ENCODE measurements at regions not wholly inside any gene's neighbourhood (a gene's known extent, or its start where the extent isn't known, plus 50 kb on each side); places are given as distances from the start of the nearest gene placed in this dataset.

DNA sequence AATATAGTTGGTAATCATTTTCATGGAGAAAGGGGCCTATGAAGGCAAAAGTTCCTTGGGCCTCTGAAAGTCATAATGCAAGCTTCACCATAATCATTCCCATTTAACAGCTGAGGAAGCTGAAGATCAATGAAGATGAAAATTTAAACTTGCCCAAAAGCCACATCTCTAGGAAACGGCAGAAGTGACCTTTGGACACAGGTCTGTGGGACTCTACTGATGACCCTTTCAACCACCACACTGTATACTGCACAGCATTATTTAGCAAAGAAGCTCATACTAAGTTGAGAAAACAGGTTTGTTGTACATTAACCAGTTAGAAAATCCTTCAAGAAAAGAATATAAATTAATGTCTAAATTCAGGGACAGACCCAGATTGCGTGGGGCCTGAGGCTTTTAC, 51.6 kb upstream of the ACTR3 start:
- TF ChIP-seq, protein P1, sequence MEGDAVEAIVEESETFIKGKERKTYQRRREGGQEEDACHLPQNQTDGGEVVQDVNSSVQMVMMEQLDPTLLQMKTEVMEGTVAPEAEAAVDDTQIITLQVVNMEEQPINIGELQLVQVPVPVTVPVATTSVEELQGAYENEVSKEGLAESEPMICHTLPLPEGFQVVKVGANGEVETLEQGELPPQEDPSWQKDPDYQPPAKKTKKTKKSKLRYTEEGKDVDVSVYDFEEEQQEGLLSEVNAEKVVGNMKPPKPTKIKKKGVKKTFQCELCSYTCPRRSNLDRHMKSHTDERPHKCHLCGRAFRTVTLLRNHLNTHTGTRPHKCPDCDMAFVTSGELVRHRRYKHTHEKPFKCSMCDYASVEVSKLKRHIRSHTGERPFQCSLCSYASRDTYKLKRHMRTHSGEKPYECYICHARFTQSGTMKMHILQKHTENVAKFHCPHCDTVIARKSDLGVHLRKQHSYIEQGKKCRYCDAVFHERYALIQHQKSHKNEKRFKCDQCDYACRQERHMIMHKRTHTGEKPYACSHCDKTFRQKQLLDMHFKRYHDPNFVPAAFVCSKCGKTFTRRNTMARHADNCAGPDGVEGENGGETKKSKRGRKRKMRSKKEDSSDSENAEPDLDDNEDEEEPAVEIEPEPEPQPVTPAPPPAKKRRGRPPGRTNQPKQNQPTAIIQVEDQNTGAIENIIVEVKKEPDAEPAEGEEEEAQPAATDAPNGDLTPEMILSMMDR (IDR thresholded peaks at IDR 0.05), result no peak
- no peak for TF ChIP-seq TCF12 (IDR thresholded peaks at IDR 0.05)
- TF ChIP-seq USF2 (IDR thresholded peaks at IDR 0.05; ENCODE audit: borderline replicate concordance, low read depth, low read length), result no peak
- TF ChIP-seq RCOR1 (IDR thresholded peaks at IDR 0.05; ENCODE audit: low read length), result no peak
- no peak for TF ChIP-seq EP300 (IDR thresholded peaks at IDR 0.05; ENCODE audit: borderline replicate concordance in 1 of 2, low read depth in 1 of 2, low read length in 1 of 2)
